GM23338 (cell line): ENCODE measurements at regions not wholly inside any gene's neighbourhood (a gene's known extent, or its start where the extent isn't known, plus 50 kb on each side); places are given as distances from the start of the nearest gene placed in this dataset.

Experiments used
- ATAC-seq: fragments of 200-7000 bp; cut with Tn5 transposase; 3 replicates; pipeline ENCODE4 v1.9.1; 2020
- DNase-seq: peaks from one replicate; pipeline ENCODE4 v3.0.0-alpha.2; 2015; ENCODE audit warnings: low spot score
- H2AFZ ChIP-seq: fragments of 200-600 bp; sonication (generic); 2 replicates; pipeline ENCODE4 v1.8.0; 2016; ENCODE audit warnings: antibody characterized with exemption, mild to moderate bottlenecking, moderate library complexity
- H3F3A ChIP-seq: fragments of 200-600 bp; sonication (generic); replicated peaks from 2 replicates; pipeline ENCODE4 v1.8.0; 2017; ENCODE audit warnings: antibody characterized with exemption, mixed run types, low read depth
- H3K27ac ChIP-seq: fragments of 200-600 bp; sonication (generic); 2 replicates; pipeline ENCODE4 v1.6.1; 2016; ENCODE audit warnings: low read depth
- H3K27me3 ChIP-seq: fragments of 200-600 bp; sonication (generic); 2 replicates; pipeline ENCODE4 v1.8.0; 2016; ENCODE audit warnings: mild to moderate bottlenecking, mixed run types, moderate library complexity; ENCODE audit not compliant: insufficient read depth
- H3K36me3 ChIP-seq: fragments of 200-600 bp; sonication (generic); 2 replicates; pipeline ENCODE4 v1.8.0; 2016; ENCODE audit warnings: mild to moderate bottlenecking; ENCODE audit not compliant: insufficient read depth
- H3K4me1 ChIP-seq: fragments of 200-600 bp; sonication (generic); 2 replicates; pipeline ENCODE4 v1.8.0; 2016; ENCODE audit warnings: mild to moderate bottlenecking, moderate library complexity; ENCODE audit not compliant: insufficient read depth
- H3K4me2 ChIP-seq: fragments of 200-600 bp; sonication (generic); 2 replicates; pipeline ENCODE4 v1.7.1; 2017; ENCODE audit warnings: mixed run types
- H3K4me3 ChIP-seq: fragments of 200-600 bp; sonication (generic); 2 replicates; pipeline ENCODE4 v1.6.1; 2016; ENCODE audit warnings: mixed run types
- H3K79me2 ChIP-seq: fragments of 200-600 bp; sonication (generic); replicated peaks from 2 replicates; pipeline ENCODE4 v1.8.0; 2017; ENCODE audit warnings: mild to moderate bottlenecking; ENCODE audit not compliant: insufficient read depth
- H3K9me2 ChIP-seq: fragments of 200-600 bp; sonication (generic); 2 replicates; pipeline ENCODE4 v1.8.0; 2017; ENCODE audit not compliant: insufficient read depth
- H4K20me1 ChIP-seq: fragments of 200-600 bp; sonication (generic); replicated peaks from 2 replicates; pipeline ENCODE4 v1.8.0; 2017; ENCODE audit warnings: mild to moderate bottlenecking; ENCODE audit not compliant: insufficient read depth
- H3K27ac Mint-ChIP-seq: 2 replicates; pipeline ENCODE4 v1.8.0; 2020; ENCODE audit warnings: inconsistent platforms, mild to moderate bottlenecking, moderate library complexity, mixed read lengths
- H3K27me3 Mint-ChIP-seq: 3 replicates; pipeline ENCODE4 v1.8.0; 2022; ENCODE audit warnings: low read depth, mild to moderate bottlenecking, moderate library complexity, mixed read lengths, inconsistent platforms; ENCODE audit not compliant: insufficient read depth, poor library complexity
- H3K36me3 Mint-ChIP-seq: 3 replicates; pipeline ENCODE4 v1.8.0; 2021; ENCODE audit warnings: low read depth, mild to moderate bottlenecking, inconsistent platforms, moderate library complexity, mixed read lengths
- H3K4me1 Mint-ChIP-seq: 3 replicates; pipeline ENCODE4 v1.8.0; 2020; ENCODE audit warnings: mild to moderate bottlenecking, inconsistent platforms, mixed read lengths
- H3K4me3 Mint-ChIP-seq: 3 replicates; pipeline ENCODE4 v1.8.0; 2021; ENCODE audit warnings: moderate library complexity, mild to moderate bottlenecking, inconsistent platforms, mixed read lengths
- H3K9me3 Mint-ChIP-seq: 3 replicates; pipeline ENCODE4 v1.8.0; 2020; ENCODE audit warnings: moderate library complexity, mild to moderate bottlenecking, inconsistent platforms, mixed read lengths
- CREB1 ChIP-seq: fragments of 250-450 bp; sonication (Bioruptor Pico); IDR thresholded peaks from 2 replicates; pipeline ENCODE4 v1.5.0; 2020; ENCODE audit warnings: low read depth, mild to moderate bottlenecking, moderate library complexity
- EZH2phosphoT487 ChIP-seq: fragments of 200-600 bp; sonication (generic); IDR thresholded peaks from one replicate; pipeline ENCODE4 v1.8.1; 2018; ENCODE audit warnings: antibody characterized with exemption; ENCODE audit not compliant: unreplicated experiment
- JUNB ChIP-seq: IDR thresholded peaks from one replicate; pipeline ENCODE4 v1.6.1; 2016; ENCODE audit warnings: antibody characterized with exemption; ENCODE audit not compliant: unreplicated experiment
- NANOG ChIP-seq: IDR thresholded peaks from 2 replicates; pipeline ENCODE4 v1.6.1; 2016; ENCODE audit warnings: antibody characterized with exemption, borderline replicate concordance
- STAT1 ChIP-seq: IDR thresholded peaks from one replicate; pipeline ENCODE4 v1.6.1; 2016; ENCODE audit warnings: antibody characterized with exemption; ENCODE audit not compliant: unreplicated experiment
- ZNF114 ChIP-seq: fragments of 250-450 bp; sonication (Bioruptor Pico); IDR thresholded peaks from 2 replicates; pipeline ENCODE4 v1.5.0; 2020; ENCODE audit warnings: mild to moderate bottlenecking, moderate library complexity
- ZNF331 ChIP-seq: fragments of 250-450 bp; sonication (Bioruptor Pico); IDR thresholded peaks from 2 replicates; pipeline ENCODE4 v1.5.0; 2020; ENCODE audit warnings: low read depth, mild to moderate bottlenecking, moderate library complexity
- TF ChIP-seq, protein P1 (sequence below), 2 experiments: fragments of 200-600 bp in 1 of 2; sonication (generic) in 1 of 2; conservative IDR thresholded peaks; 2 replicates each; pipeline versions ENCODE4 v1.5.1 to v1.6.1; 2016 to 2017; ENCODE audit warnings: antibody characterized with exemption in 2 of 2, low read depth in 2 of 2, mild to moderate bottlenecking in 2 of 2, moderate library complexity in 1 of 2
- TF ChIP-seq, protein P2 (sequence below): IDR thresholded peaks from one replicate; pipeline ENCODE4 v1.6.1; 2018; ENCODE audit warnings: antibody characterized with exemption; ENCODE audit not compliant: unreplicated experiment

DNA sequence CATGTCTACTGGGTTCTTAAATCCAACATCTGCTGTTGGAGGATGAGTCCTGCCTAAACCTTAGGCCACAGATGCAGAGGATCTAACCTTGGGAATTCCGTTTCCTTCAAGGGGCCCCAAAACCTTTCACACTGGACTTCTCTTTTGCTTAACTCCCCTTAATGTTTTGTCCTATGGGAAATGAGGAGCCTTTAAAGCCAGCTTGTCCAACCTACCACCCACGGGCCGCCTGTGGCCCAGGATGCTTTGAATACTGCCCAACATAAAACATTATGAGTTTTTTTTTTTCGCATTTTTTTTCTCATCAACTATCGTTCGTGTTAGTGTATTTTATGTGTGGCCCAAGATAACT is 157.2 kb upstream of the SLC1A4 start:
- Histone ChIP-seq H3K36me3 (no peaks in the 10 kb centered on the region), H2AFZ (no peak overlapping the region), H3K9me2 (no peaks in the 10 kb centered on the region; the same call in 1 of the 2 replicates), H3K27me3 (no peaks in the 10 kb centered on the region), H3F3A (no peaks in the 10 kb centered on the region), H3K4me1 (no peaks in the 10 kb centered on the region), H3K79me2 (no peaks in the 10 kb centered on the region), H3K27ac (no peak overlapping the region), H3K4me2 (no peak overlapping the region), H3K4me3 (no peak overlapping the region), H4K20me1 (no peaks in the 10 kb centered on the region)
- no peak overlapping the region for H3K4me3 Mint-ChIP-seq
- TF ChIP-seq, protein P1, sequence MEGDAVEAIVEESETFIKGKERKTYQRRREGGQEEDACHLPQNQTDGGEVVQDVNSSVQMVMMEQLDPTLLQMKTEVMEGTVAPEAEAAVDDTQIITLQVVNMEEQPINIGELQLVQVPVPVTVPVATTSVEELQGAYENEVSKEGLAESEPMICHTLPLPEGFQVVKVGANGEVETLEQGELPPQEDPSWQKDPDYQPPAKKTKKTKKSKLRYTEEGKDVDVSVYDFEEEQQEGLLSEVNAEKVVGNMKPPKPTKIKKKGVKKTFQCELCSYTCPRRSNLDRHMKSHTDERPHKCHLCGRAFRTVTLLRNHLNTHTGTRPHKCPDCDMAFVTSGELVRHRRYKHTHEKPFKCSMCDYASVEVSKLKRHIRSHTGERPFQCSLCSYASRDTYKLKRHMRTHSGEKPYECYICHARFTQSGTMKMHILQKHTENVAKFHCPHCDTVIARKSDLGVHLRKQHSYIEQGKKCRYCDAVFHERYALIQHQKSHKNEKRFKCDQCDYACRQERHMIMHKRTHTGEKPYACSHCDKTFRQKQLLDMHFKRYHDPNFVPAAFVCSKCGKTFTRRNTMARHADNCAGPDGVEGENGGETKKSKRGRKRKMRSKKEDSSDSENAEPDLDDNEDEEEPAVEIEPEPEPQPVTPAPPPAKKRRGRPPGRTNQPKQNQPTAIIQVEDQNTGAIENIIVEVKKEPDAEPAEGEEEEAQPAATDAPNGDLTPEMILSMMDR (conservative IDR thresholded peaks at IDR 0.05; ENCODE audit: low read depth in 2 of 2), result no peak
- H3K27me3 Mint-ChIP-seq, result peaks cover 3% of the 10 kb centered on the region
- ATAC-seq, result no peak
- H3K27ac Mint-ChIP-seq, result no peak overlapping the region
- no peaks in the 10 kb centered on the region for H3K9me3 Mint-ChIP-seq
- no peaks in the 10 kb centered on the region for H3K36me3 Mint-ChIP-seq
- no peak for DNase-seq
- H3K4me1 Mint-ChIP-seq, result peaks cover 1% of the 10 kb centered on the region; the same call in 2 of the 3 replicates

DNA sequence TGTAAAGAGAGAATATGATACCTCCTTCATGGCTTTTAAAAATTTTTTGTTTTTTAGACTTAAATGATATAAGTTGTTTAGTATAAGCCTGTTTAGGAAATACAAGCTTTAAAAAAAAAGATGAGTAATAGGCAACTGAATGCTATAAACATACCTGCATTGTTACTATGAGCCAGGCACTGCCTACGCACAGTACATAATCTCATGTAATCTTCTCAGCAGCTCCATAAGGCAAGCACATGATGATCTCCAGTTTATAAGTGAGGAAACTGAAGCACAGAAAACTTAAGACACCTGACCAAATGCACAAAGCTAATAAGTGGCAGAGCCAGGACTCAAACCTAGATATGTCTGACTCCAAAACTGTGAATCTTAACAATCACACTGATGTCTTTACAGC is 156.3 kb upstream of the SLC1A4 start:
- H3K36me3 ChIP-seq, result no peaks in the 10 kb centered on the region
- H3F3A ChIP-seq, result no peaks in the 10 kb centered on the region
- H3K36me3 Mint-ChIP-seq, result no peaks in the 10 kb centered on the region
- no peak overlapping the region for H3K27ac ChIP-seq
- H4K20me1 ChIP-seq, result no peaks in the 10 kb centered on the region
- H3K9me3 Mint-ChIP-seq, result no peaks in the 10 kb centered on the region
- no peaks in the 10 kb centered on the region for H3K4me1 ChIP-seq
- no peaks in the 10 kb centered on the region for H3K27me3 ChIP-seq
- no peak overlapping the region for H3K4me3 Mint-ChIP-seq
- peaks cover 6% of the 10 kb centered on the region for H3K27me3 Mint-ChIP-seq
- no peak overlapping the region for H3K4me2 ChIP-seq
- H3K4me3 ChIP-seq, result no peak overlapping the region
- ATAC-seq (no peak), DNase-seq (no peak)
- H3K9me2 ChIP-seq, result no peaks in the 10 kb centered on the region; the same call in 1 of the 2 replicates
- no peak overlapping the region for H3K27ac Mint-ChIP-seq
- H3K79me2 ChIP-seq, result no peaks in the 10 kb centered on the region
- H2AFZ ChIP-seq, result no peak overlapping the region
- peaks cover 5% of the 10 kb centered on the region; the same call in 2 of the 3 replicates for H3K4me1 Mint-ChIP-seq
- TF ChIP-seq, protein P1 (conservative IDR thresholded peaks at IDR 0.05; ENCODE audit: low read depth in 2 of 2), result no peak
- TF ChIP-seq ZNF114 (no peak), NANOG (no peak), CREB1 (CRISPR knock-in tag) (no peak), JUNB (no peak), STAT1 (no peak), EZH2phosphoT487 (no peak), ZNF331 (CRISPR knock-in tag) (no peak)
- TF ChIP-seq, protein P2, sequence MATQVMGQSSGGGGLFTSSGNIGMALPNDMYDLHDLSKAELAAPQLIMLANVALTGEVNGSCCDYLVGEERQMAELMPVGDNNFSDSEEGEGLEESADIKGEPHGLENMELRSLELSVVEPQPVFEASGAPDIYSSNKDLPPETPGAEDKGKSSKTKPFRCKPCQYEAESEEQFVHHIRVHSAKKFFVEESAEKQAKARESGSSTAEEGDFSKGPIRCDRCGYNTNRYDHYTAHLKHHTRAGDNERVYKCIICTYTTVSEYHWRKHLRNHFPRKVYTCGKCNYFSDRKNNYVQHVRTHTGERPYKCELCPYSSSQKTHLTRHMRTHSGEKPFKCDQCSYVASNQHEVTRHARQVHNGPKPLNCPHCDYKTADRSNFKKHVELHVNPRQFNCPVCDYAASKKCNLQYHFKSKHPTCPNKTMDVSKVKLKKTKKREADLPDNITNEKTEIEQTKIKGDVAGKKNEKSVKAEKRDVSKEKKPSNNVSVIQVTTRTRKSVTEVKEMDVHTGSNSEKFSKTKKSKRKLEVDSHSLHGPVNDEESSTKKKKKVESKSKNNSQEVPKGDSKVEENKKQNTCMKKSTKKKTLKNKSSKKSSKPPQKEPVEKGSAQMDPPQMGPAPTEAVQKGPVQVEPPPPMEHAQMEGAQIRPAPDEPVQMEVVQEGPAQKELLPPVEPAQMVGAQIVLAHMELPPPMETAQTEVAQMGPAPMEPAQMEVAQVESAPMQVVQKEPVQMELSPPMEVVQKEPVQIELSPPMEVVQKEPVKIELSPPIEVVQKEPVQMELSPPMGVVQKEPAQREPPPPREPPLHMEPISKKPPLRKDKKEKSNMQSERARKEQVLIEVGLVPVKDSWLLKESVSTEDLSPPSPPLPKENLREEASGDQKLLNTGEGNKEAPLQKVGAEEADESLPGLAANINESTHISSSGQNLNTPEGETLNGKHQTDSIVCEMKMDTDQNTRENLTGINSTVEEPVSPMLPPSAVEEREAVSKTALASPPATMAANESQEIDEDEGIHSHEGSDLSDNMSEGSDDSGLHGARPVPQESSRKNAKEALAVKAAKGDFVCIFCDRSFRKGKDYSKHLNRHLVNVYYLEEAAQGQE, result no peak
